GM21381 (cell line): ENCODE measurements at regions not wholly inside any gene's neighbourhood (a gene's known extent, or its start where the extent isn't known, plus 50 kb on each side); places are given as distances from the start of the nearest gene placed in this dataset.

Experiments
- ATAC-seq: cut with Tn5 transposase; IDR thresholded peaks from one replicate; pipeline ENCODE4 v1.9.1; 2021; ENCODE audit warnings: mild to moderate bottlenecking, moderate library complexity; ENCODE audit not compliant: unreplicated experiment

GRCh38 chr3:72593881-72594397 lies 254.3 kb downstream of the SHQ1 start:
- no peak for ATAC-seq

- ATAC-seq: no peak
These were observed 256.5 kb downstream of the SHQ1 start for GRCh38 chr3:72591522-72592421.

GRCh38 chr3:72590732-72591221 lies 257.5 kb downstream of the SHQ1 start:
- no peak for ATAC-seq

GRCh38 chr3:72587282-72587681 lies 261.0 kb downstream of the SHQ1 start:
- ATAC-seq: no peak

GRCh38 chr3:72586694-72587093 lies 261.6 kb downstream of the SHQ1 start:
- ATAC-seq: no peak

- ATAC-seq: no peak
These were observed 262.3 kb downstream of the SHQ1 start for GRCh38 chr3:72585966-72586365.

- ATAC-seq: no peak
These were observed 264.0 kb downstream of the SHQ1 start for GRCh38 chr3:72584262-72584661.

GRCh38 chr3:72582963-72583362 lies 265.3 kb downstream of the SHQ1 start:
- no peak for ATAC-seq

GRCh38 chr3:72582211-72582878 lies 265.9 kb downstream of the SHQ1 start:
- ATAC-seq: peak; percentile 97

GRCh38 chr3:72580900-72581299 lies 267.3 kb downstream of the SHQ1 start:
- no peak for ATAC-seq

- ATAC-seq: no peak
These were observed 267.9 kb downstream of the SHQ1 start for GRCh38 chr3:72580246-72580756.

- ATAC-seq: no peak
These were observed 268.5 kb downstream of the SHQ1 start for GRCh38 chr3:72579581-72580245.

GRCh38 chr3:72579191-72579580 lies 269.1 kb downstream of the SHQ1 start:
- no peak for ATAC-seq

GRCh38 chr3:72577190-72577589 lies 271.1 kb downstream of the SHQ1 start:
- no peak for ATAC-seq

GRCh38 chr3:72576563-72576962 lies 271.7 kb downstream of the SHQ1 start:
- no peak for ATAC-seq

GRCh38 chr3:72574144-72574543 lies 274.1 kb downstream of the SHQ1 start:
- no peak for ATAC-seq

GRCh38 chr3:72573051-72573450 lies 275.2 kb downstream of the SHQ1 start:
- ATAC-seq: no peak

- ATAC-seq: no peak
These were observed 275.7 kb downstream of the SHQ1 start for GRCh38 chr3:72572489-72573007.

GRCh38 chr3:72571638-72572114 lies 276.6 kb downstream of the SHQ1 start:
- ATAC-seq: no peak

- no peak for ATAC-seq
These were observed 277.2 kb downstream of the SHQ1 start for GRCh38 chr3:72571052-72571451.
